ENCODE measurements at regions not wholly inside any gene's neighbourhood (a gene's known extent, or its start where the extent isn't known, plus 50 kb on each side); places are given as distances from the start of the nearest gene placed in this dataset.

GRCh38 chr16:85254051-85254450 is 141.8 kb upstream of the CIBAR2 start:
- H3K36me3 ChIP-seq (ENCODE audit: insufficient read depth, low read length): no peaks in the 10 kb centered on the region
- no peak overlapping the region for H3K4me2 ChIP-seq (ENCODE audit: low read depth, low read length, poor library complexity, severe bottlenecking)
- H4K20me1 ChIP-seq (ENCODE audit: insufficient read depth, low read length, poor library complexity, severe bottlenecking): no peaks in the 10 kb centered on the region
- H3K4me1 ChIP-seq (ENCODE audit: insufficient read depth, low read length, poor library complexity, severe bottlenecking): peaks cover 24% of the 10 kb centered on the region
- no peak overlapping the region for H3K9ac ChIP-seq (ENCODE audit: low read depth, low read length, poor library complexity, severe bottlenecking)
- H3K27me3 ChIP-seq (ENCODE audit: insufficient read depth, low read length, poor library complexity, severe bottlenecking): no peaks in the 10 kb centered on the region
- no peaks in the 10 kb centered on the region for H3K9me3 ChIP-seq (ENCODE audit: insufficient read depth, low read depth, low read length)
- TF ChIP-seq EZH2phosphoT487 (IDR thresholded peaks at IDR 0.05; ENCODE audit: borderline replicate concordance) (no peak), CTCF (conservative IDR thresholded peaks at IDR 0.05; ENCODE audit: low read length) (no peak)
- no peak overlapping the region for H3K4me3 ChIP-seq (ENCODE audit: low read length, poor library complexity, severe bottlenecking)
- H3K79me2 ChIP-seq (ENCODE audit: insufficient read depth, low read length): no peaks in the 10 kb centered on the region
- no peak overlapping the region for H2AFZ ChIP-seq (ENCODE audit: low read length)
- H3K9me2 ChIP-seq (replicated peaks; ENCODE audit: low read depth, low read length): no peaks in the 10 kb centered on the region
- H3F3A ChIP-seq (ENCODE audit: low read depth): no peaks in the 10 kb centered on the region

GRCh38 chr16:85254921-85255320 is 142.6 kb upstream of the CIBAR2 start:
- Histone ChIP-seq H3K4me1 (ENCODE audit: insufficient read depth, low read length, poor library complexity, severe bottlenecking) (peaks cover 33% of the 10 kb centered on the region), H4K20me1 (ENCODE audit: insufficient read depth, low read length, poor library complexity, severe bottlenecking) (no peaks in the 10 kb centered on the region), H3K4me2 (ENCODE audit: low read depth, low read length, poor library complexity, severe bottlenecking) (no peak overlapping the region)

GRCh38 chr16:85255777-85256176 is 143.5 kb upstream of the CIBAR2 start:
- H3K9me2 ChIP-seq (replicated peaks; ENCODE audit: low read depth, low read length): no peaks in the 10 kb centered on the region
- H3F3A ChIP-seq (ENCODE audit: low read depth): no peaks in the 10 kb centered on the region
- H3K27me3 ChIP-seq (ENCODE audit: insufficient read depth, low read length, poor library complexity, severe bottlenecking): no peaks in the 10 kb centered on the region
- H3K4me1 ChIP-seq (ENCODE audit: insufficient read depth, low read length, poor library complexity, severe bottlenecking): peaks cover 33% of the 10 kb centered on the region
- no peak overlapping the region for H3K4me2 ChIP-seq (ENCODE audit: low read depth, low read length, poor library complexity, severe bottlenecking)
- no peak overlapping the region for H2AFZ ChIP-seq (ENCODE audit: low read length)
- H3K79me2 ChIP-seq (ENCODE audit: insufficient read depth, low read length): no peaks in the 10 kb centered on the region
- H3K9ac ChIP-seq (ENCODE audit: low read depth, low read length, poor library complexity, severe bottlenecking): no peak overlapping the region
- H3K36me3 ChIP-seq (ENCODE audit: insufficient read depth, low read length): no peaks in the 10 kb centered on the region
- H3K4me3 ChIP-seq (ENCODE audit: low read length, poor library complexity, severe bottlenecking): no peak overlapping the region
- no peaks in the 10 kb centered on the region for H3K9me3 ChIP-seq (ENCODE audit: insufficient read depth, low read depth, low read length)
- no peaks in the 10 kb centered on the region for H4K20me1 ChIP-seq (ENCODE audit: insufficient read depth, low read length, poor library complexity, severe bottlenecking)
- no peak for TF ChIP-seq EZH2phosphoT487 (IDR thresholded peaks at IDR 0.05; ENCODE audit: borderline replicate concordance)
- TF ChIP-seq CTCF (conservative IDR thresholded peaks at IDR 0.05; ENCODE audit: low read length): no peak

More at GRCh38 chr16:85254921-85255320, 142.6 kb upstream of the CIBAR2 start:
- Histone ChIP-seq H3K9me3 (ENCODE audit: insufficient read depth, low read depth, low read length) (no peaks in the 10 kb centered on the region), H3K4me3 (ENCODE audit: low read length, poor library complexity, severe bottlenecking) (no peak overlapping the region), H3K9ac (ENCODE audit: low read depth, low read length, poor library complexity, severe bottlenecking) (no peak overlapping the region), H3K9me2 (replicated peaks; ENCODE audit: low read depth, low read length) (no peaks in the 10 kb centered on the region), H3K36me3 (ENCODE audit: insufficient read depth, low read length) (no peaks in the 10 kb centered on the region), H3F3A (ENCODE audit: low read depth) (no peaks in the 10 kb centered on the region), H2AFZ (ENCODE audit: low read length) (no peak overlapping the region), H3K27me3 (ENCODE audit: insufficient read depth, low read length, poor library complexity, severe bottlenecking) (no peaks in the 10 kb centered on the region), H3K79me2 (ENCODE audit: insufficient read depth, low read length) (no peaks in the 10 kb centered on the region)
- TF ChIP-seq CTCF (conservative IDR thresholded peaks at IDR 0.05; ENCODE audit: low read length): no peak
- no peak for TF ChIP-seq EZH2phosphoT487 (IDR thresholded peaks at IDR 0.05; ENCODE audit: borderline replicate concordance)

All from Loucy (cell line).